HL-60 (cell line): ENCODE measurements at regions not wholly inside any gene's neighbourhood (a gene's known extent, or its start where the extent isn't known, plus 50 kb on each side); places are given as distances from the start of the nearest gene placed in this dataset.

Experiments
- DNase-seq, 2 experiments: peaks; one replicate each; pipeline ENCODE4 v3.0.0-alpha.2; 2010 to 2020; ENCODE audit warnings: low read depth in 1 of 2, low spot score in 1 of 2
- H3K27ac ChIP-seq: fragments of 250-450 bp; sonication (Bioruptor Pico); replicated peaks from 2 replicates; pipeline ENCODE4 v1.5.1; 2020; ENCODE audit warnings: mild to moderate bottlenecking, moderate library complexity
- H3K27me3 ChIP-seq: fragments of 250-450 bp; sonication (Bioruptor Pico); 2 replicates; pipeline ENCODE4 v1.5.1; 2021; ENCODE audit warnings: mild to moderate bottlenecking, moderate library complexity; ENCODE audit not compliant: insufficient read depth, poor library complexity, severe bottlenecking
- H3K4me3 ChIP-seq: replicated peaks from 2 replicates; pipeline ENCODE4 v1.5.1; 2011; ENCODE audit warnings: mild to moderate bottlenecking, control low read depth, low read length; ENCODE audit not compliant: insufficient read depth
- GABPA ChIP-seq: IDR thresholded peaks from 2 replicates; pipeline ENCODE4 v1.6.1; 2012; ENCODE audit warnings: low read depth
- POLR2AphosphoS5 ChIP-seq: IDR thresholded peaks from 2 replicates; pipeline ENCODE4 v1.6.1; 2012; ENCODE audit warnings: low read depth
- SPI1 ChIP-seq: IDR thresholded peaks from 2 replicates; pipeline ENCODE4 v1.6.1; 2012; ENCODE audit warnings: low read depth, mild to moderate bottlenecking, borderline replicate concordance
- TF ChIP-seq, protein P1 (sequence below): IDR thresholded peaks from 2 replicates; pipeline ENCODE4 v1.6.1; 2012; ENCODE audit warnings: low read depth; ENCODE audit not compliant: insufficient replicate concordance
- TF ChIP-seq, protein P2 (sequence below): IDR thresholded peaks from one replicate; pipeline ENCODE4 v1.5.1; 2011; ENCODE audit warnings: low read length, control low read depth, inconsistent platforms; ENCODE audit not compliant: insufficient read depth

DNA sequence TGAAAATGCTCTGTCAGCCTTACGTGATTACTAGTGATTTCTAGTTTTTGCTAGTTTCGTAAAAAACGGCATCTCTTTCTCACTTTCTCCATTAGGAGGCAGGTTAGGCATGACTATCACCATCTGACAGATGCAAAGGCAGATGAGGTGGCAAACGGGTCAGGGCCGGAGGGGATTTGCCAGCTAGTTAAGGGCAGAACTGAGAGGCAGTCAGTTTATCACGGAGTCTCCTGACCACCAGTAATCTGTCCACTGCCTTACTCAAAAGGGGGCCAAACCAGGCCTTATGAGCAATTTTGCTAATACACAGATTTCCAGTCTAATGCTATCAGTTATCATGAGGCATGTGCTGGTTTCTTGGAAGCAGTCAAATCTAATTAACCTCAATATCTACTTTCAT is 159.3 kb downstream of the TSEN15 start:
- no peak overlapping the region for H3K27ac ChIP-seq
- H3K4me3 ChIP-seq = no peak overlapping the region
- H3K27me3 ChIP-seq = no peaks in the 10 kb centered on the region
- TF ChIP-seq, protein P1, sequence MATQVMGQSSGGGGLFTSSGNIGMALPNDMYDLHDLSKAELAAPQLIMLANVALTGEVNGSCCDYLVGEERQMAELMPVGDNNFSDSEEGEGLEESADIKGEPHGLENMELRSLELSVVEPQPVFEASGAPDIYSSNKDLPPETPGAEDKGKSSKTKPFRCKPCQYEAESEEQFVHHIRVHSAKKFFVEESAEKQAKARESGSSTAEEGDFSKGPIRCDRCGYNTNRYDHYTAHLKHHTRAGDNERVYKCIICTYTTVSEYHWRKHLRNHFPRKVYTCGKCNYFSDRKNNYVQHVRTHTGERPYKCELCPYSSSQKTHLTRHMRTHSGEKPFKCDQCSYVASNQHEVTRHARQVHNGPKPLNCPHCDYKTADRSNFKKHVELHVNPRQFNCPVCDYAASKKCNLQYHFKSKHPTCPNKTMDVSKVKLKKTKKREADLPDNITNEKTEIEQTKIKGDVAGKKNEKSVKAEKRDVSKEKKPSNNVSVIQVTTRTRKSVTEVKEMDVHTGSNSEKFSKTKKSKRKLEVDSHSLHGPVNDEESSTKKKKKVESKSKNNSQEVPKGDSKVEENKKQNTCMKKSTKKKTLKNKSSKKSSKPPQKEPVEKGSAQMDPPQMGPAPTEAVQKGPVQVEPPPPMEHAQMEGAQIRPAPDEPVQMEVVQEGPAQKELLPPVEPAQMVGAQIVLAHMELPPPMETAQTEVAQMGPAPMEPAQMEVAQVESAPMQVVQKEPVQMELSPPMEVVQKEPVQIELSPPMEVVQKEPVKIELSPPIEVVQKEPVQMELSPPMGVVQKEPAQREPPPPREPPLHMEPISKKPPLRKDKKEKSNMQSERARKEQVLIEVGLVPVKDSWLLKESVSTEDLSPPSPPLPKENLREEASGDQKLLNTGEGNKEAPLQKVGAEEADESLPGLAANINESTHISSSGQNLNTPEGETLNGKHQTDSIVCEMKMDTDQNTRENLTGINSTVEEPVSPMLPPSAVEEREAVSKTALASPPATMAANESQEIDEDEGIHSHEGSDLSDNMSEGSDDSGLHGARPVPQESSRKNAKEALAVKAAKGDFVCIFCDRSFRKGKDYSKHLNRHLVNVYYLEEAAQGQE = no peak
- TF ChIP-seq POLR2AphosphoS5 (no peak), GABPA (no peak), SPI1 (no peak)
- TF ChIP-seq, protein P2, sequence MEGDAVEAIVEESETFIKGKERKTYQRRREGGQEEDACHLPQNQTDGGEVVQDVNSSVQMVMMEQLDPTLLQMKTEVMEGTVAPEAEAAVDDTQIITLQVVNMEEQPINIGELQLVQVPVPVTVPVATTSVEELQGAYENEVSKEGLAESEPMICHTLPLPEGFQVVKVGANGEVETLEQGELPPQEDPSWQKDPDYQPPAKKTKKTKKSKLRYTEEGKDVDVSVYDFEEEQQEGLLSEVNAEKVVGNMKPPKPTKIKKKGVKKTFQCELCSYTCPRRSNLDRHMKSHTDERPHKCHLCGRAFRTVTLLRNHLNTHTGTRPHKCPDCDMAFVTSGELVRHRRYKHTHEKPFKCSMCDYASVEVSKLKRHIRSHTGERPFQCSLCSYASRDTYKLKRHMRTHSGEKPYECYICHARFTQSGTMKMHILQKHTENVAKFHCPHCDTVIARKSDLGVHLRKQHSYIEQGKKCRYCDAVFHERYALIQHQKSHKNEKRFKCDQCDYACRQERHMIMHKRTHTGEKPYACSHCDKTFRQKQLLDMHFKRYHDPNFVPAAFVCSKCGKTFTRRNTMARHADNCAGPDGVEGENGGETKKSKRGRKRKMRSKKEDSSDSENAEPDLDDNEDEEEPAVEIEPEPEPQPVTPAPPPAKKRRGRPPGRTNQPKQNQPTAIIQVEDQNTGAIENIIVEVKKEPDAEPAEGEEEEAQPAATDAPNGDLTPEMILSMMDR = no peak
- no peak for DNase-seq

DNA sequence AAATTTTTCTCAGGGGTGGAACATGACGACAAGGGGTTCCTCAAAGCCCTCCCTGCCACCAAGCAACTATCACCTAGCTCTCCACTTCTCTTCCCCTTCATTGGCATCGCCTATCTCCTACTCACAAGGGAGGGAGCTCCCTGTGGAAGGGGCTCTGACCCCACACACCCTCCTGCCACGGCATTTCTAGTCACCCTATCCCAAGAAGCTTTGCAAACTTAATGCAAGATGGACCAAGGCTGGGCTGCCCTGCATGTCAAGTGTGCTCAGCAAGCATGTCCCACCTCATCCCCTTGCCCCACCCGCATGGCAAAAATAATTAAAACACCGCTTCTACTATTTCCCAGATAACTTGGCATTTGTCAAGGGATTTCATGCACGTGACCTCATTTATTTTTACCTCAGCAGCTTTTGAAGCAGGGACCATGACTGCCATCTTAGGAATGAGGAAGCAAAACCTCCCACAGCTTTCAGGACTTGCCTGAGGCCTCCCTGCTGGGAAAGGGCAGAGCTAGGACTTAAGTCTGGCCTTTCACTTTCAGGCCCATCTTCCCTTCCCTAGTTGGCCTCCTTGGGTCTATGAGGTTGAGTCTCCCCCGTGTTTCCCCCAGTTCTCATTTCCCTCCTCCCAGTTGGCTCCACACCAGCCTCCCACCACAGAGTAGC is 161.3 kb downstream of the TSEN15 start:
- TF ChIP-seq GABPA = no peak
- H3K4me3 ChIP-seq = no peak overlapping the region
- no peaks in the 10 kb centered on the region for H3K27me3 ChIP-seq
- no peak for DNase-seq
- no peak overlapping the region for H3K27ac ChIP-seq

DNA sequence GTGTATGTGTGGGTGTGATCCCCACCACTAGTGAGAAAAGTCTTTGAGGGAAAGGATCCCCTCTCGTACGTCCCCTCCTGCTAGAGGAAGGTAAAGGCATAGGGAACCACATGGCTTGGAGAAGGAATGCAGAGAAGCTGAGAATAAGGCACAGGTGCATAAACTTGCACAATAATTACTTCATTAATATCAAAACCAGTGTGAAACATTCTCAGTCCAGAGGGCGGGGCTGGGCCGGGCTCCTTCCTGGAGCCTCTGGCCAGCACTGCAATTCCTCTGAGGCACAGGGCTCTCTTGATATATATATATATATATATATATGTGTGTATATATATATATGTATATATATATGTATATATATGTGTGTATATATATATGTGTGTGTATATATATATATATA is 162.6 kb downstream of the TSEN15 start:
- no peak overlapping the region for H3K4me3 ChIP-seq
- DNase-seq = no peak
- no peaks in the 10 kb centered on the region for H3K27me3 ChIP-seq
- TF ChIP-seq, protein P1 = no peak
- no peak for TF ChIP-seq SPI1
- TF ChIP-seq POLR2AphosphoS5 = no peak
- TF ChIP-seq GABPA = no peak
- TF ChIP-seq, protein P2 = no peak
- H3K27ac ChIP-seq = no peak overlapping the region

DNA sequence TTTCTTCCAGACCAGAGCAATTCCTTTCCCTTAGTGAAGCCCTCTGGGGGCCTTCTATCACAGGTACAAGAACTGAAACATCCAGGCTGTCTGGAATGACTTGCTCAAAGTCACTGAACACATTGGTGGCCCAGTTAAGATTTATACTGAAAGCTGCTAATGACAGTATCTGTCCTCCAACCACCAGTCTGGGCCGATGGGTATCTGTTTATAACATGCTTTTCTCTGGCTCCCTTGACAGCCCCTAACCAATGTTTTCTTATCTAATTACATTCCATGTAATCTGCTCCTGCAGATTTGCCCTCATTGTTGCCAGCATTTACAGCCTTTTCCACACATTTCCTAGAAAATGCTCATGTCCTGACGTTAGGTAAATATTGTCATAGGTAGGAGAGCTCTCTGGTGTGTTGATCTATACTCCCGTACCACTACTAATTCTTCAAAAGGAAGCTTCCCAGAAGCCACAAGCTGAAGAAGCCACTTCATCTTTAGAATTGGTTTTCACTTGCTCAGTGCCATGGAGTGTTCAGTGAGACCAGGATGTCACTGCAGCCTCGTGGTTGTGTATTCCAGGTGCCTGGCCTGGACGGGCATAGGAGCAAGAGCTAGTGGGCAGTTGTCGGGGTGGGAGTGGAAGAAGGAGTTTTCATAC is 163.9 kb downstream of the TSEN15 start:
- TF ChIP-seq GABPA = no peak
- TF ChIP-seq, protein P2 = no peak
- no peak for TF ChIP-seq SPI1
- TF ChIP-seq POLR2AphosphoS5 = no peak
- TF ChIP-seq, protein P1 = no peak
- Histone ChIP-seq H3K4me3 (no peak overlapping the region), H3K27me3 (no peaks in the 10 kb centered on the region), H3K27ac (no peak overlapping the region)
- DNase-seq = no peak
